ENCODE measurements at regions not wholly inside any gene's neighbourhood (a gene's known extent, or its start where the extent isn't known, plus 50 kb on each side); places are given as distances from the start of the nearest gene placed in this dataset.

GRCh38 chr16:80347900-80348299 lies 192.9 kb upstream of the DYNLRB2 start:
- H2AFZ ChIP-seq (ENCODE audit: low read length): no peak overlapping the region
- Mint-ChIP-seq H3K27me3 (ENCODE audit: low read depth) (no peaks in the 10 kb centered on the region; the same call in 1 of the 2 replicates), H3K27ac (no peak overlapping the region), H3K4me1 (peaks cover 0 to 9% of the 10 kb centered on the region in 2 experiments; a peak in 3 of 4 replicates), H3K9me3 (no peaks in the 10 kb centered on the region; a peak in 1 of 5 replicates), H3K4me3 (no peak overlapping the region), H3K36me3 (ENCODE audit: insufficient read depth in 1 of 3, low read depth in 3 of 3) (no peaks in the 10 kb centered on the region)
- no peak overlapping the region for H2BK5ac ChIP-seq (ENCODE audit: insufficient read length, low read length)
- no peaks in the 10 kb centered on the region for H3K9me3 ChIP-seq (ENCODE audit: control insufficient read depth, low read depth, low read length)
- no peak for DNase-seq
- WGBS (ENCODE audit: extremely low coverage, insufficient read length, low lambda C conversion rate): no CpG with 5 or more reads among the region's 3 CpGs
- no peak overlapping the region for H2BK20ac ChIP-seq (ENCODE audit: low read depth, low read length, poor library complexity, severe bottlenecking)
- no peaks in the 10 kb centered on the region for H3K79me1 ChIP-seq (ENCODE audit: insufficient read depth, low read depth, low read length, poor library complexity, severe bottlenecking)
- no peak overlapping the region for H2AK5ac ChIP-seq (ENCODE audit: insufficient read length, low read length)
- no peak overlapping the region for H3K23ac ChIP-seq (ENCODE audit: insufficient read length, low read depth, low read length)
- no peak overlapping the region for H3K14ac ChIP-seq (ENCODE audit: insufficient read depth, low read length)
- H2BK120ac ChIP-seq (ENCODE audit: low read depth, low read length, poor library complexity, severe bottlenecking): no peak overlapping the region
- H2BK12ac ChIP-seq (ENCODE audit: insufficient read length, low read depth, low read length): no peak overlapping the region
- H3K18ac ChIP-seq (ENCODE audit: insufficient read length, low read depth, low read length): no peak overlapping the region
- H3K27me3 ChIP-seq (ENCODE audit: insufficient read depth, low read length): no peaks in the 10 kb centered on the region
- no peak overlapping the region for H3K4me2 ChIP-seq (ENCODE audit: insufficient read depth, insufficient read length, low read length)
- TF ChIP-seq CTCF (conservative IDR thresholded peaks at IDR 0.05): no peak
- H3K27ac ChIP-seq (ENCODE audit: insufficient read length, low read depth, low read length): no peak overlapping the region
- H3K9ac ChIP-seq (ENCODE audit: extremely low read depth, insufficient read length, low read length): no peak overlapping the region
- H3K4me1 ChIP-seq (ENCODE audit: insufficient read depth, low read length): no peaks in the 10 kb centered on the region
- H4K20me1 ChIP-seq (ENCODE audit: control insufficient read depth, insufficient read depth, insufficient read length): no peaks in the 10 kb centered on the region
- H3T11ph ChIP-seq (ENCODE audit: low read length): no peak overlapping the region
- no peak overlapping the region for H4K91ac ChIP-seq (ENCODE audit: insufficient read length, low read depth, low read length)
- no peak overlapping the region for H3K56ac ChIP-seq (ENCODE audit: insufficient read length, low read depth, low read length)
- no peak overlapping the region for H3K4ac ChIP-seq (ENCODE audit: low read depth, low read length)
- H3K23me2 ChIP-seq (ENCODE audit: insufficient read length, low read depth, low read length, poor library complexity, severe bottlenecking): no peaks in the 10 kb centered on the region
- no peak overlapping the region for H2BK15ac ChIP-seq (ENCODE audit: low read depth, low read length)
- H4K5ac ChIP-seq (ENCODE audit: insufficient read length, low read depth, low read length): no peak overlapping the region
- no peak overlapping the region for H4K8ac ChIP-seq (replicated peaks; ENCODE audit: insufficient read length, low read depth, low read length)
- no peaks in the 10 kb centered on the region for H3K79me2 ChIP-seq (ENCODE audit: insufficient read depth, low read length)

All from H9 (cell line).